Pancreas (tissue), 10 donors: ENCODE measurements at regions not wholly inside any gene's neighbourhood (a gene's known extent, or its start where the extent isn't known, plus 50 kb on each side); places are given as distances from the start of the nearest gene placed in this dataset.

ENCODE experiments used
- ATAC-seq, 4 donors: fragments of 200-7000 bp; cut with Tn5 transposase; one replicate each; pipeline versions ENCODE4 v1.8.0 to v1.9.1; 2020; ENCODE audit warnings: mild to moderate bottlenecking in 4 of 4, moderate library complexity in 4 of 4
- DNase-seq, 6 donors: peaks; one replicate each; pipeline ENCODE4 v3.0.0-alpha.2; 2020
- FAIRE-seq: peaks from 2 replicates; lab custom pipeline; 2012; peaks lifted over from hg19 to GRCh38; lab: Jason Lieb, UNC
- H3K27ac ChIP-seq, 4 donors: fragments of 200-600 bp; sonication (generic); 1 replicate in 3 of 4; 2 replicates in 1 of 4; pipeline versions ENCODE4 v1.5.0 to v1.8.0; 2020
- H3K27me3 ChIP-seq, 4 donors: fragments of 200-600 bp; one replicate each; pipeline ENCODE4 v1.8.0; 2021
- H3K36me3 ChIP-seq, 3 donors: fragments of 200-600 bp; sonication (generic) in 1 of 3; one replicate each; pipeline versions ENCODE4 v1.5.0 to v1.8.0; 2020 to 2021
- H3K4me1 ChIP-seq, 3 donors: fragments of 200-600 bp; one replicate each; pipeline ENCODE4 v1.8.0; 2021
- H3K4me3 ChIP-seq, 4 donors: fragments of 200-600 bp; sonication (generic) in 2 of 4; one replicate each; pipeline versions ENCODE4 v1.5.0 to v1.8.0; 2020 to 2021
- H3K9me3 ChIP-seq, 4 donors: fragments of 200-600 bp; one replicate each; pipeline ENCODE4 v1.8.0; 2021
- WGBS, 2 donors: extraction: QIAGEN DNeasy Blood & Tissue Kit; methylation state at CpG; one replicate each; pipeline ENCODE4 v1.1.7; 2013; 5-methylcytosine and 5-hydroxymethylcytosine counted together
- intact Hi-C, 3 donors: fragments of 100-400 bp; cut with DNase I; formaldehyde crosslinking; loops; one replicate each; pipeline versions ENCODE4 v1.11.1 to v1.14.2; 2022
- TF ChIP-seq, protein P1 (sequence below), 4 donors: fragments of 200-600 bp; sonication (generic) in 3 of 4; IDR thresholded peaks; one replicate each; pipeline versions ENCODE4 v1.5.0 to v1.8.0; 2021; ENCODE audit warnings: antibody characterized with exemption in 4 of 4
- donor health status: healthy with polysubstance abuse.
- donor health status: DM: no; HTN: no; CAD: no; lungs with moderate emphysema.
- donor health status: DM: no; HTN: no; CAD: no.
- donor health status: control.
- donor health status: control.
- donor health status: Bipolar disorder and iron deficiency.
- donor health status: DM: yes; HTN: yes; CAD: no.
- donor health status: DM: no; HTN: no; CAD: no.
- donor health status: DM: no; HTN: no; CAD: no.
- donor health status: DM: yes; HTN: yes; CAD: no.

DNA sequence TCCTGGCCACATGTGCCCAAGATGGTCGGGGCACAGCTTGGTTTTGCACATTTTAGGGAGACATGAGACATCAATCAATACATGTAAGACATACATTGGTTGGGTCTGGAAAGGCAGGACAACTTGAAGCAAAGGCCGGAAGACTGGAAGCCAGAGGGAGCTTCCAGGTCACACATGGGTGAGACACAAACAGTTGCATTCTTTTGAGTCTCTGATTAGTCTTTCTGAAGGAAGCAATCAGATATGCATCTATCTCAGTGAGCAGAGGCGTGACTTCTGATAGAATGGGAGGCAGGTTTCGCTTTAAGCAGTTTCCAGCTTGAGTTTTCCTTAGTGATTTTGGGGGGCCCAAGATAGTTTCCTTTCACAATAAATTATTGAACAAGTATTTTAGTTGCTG lies 172.5 kb downstream of the RASEF start:
- H3K4me1 ChIP-seq = no peaks in the 10 kb centered on the region
- TF ChIP-seq, protein P1, sequence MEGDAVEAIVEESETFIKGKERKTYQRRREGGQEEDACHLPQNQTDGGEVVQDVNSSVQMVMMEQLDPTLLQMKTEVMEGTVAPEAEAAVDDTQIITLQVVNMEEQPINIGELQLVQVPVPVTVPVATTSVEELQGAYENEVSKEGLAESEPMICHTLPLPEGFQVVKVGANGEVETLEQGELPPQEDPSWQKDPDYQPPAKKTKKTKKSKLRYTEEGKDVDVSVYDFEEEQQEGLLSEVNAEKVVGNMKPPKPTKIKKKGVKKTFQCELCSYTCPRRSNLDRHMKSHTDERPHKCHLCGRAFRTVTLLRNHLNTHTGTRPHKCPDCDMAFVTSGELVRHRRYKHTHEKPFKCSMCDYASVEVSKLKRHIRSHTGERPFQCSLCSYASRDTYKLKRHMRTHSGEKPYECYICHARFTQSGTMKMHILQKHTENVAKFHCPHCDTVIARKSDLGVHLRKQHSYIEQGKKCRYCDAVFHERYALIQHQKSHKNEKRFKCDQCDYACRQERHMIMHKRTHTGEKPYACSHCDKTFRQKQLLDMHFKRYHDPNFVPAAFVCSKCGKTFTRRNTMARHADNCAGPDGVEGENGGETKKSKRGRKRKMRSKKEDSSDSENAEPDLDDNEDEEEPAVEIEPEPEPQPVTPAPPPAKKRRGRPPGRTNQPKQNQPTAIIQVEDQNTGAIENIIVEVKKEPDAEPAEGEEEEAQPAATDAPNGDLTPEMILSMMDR (IDR thresholded peaks at IDR 0.05) = no peak
- FAIRE-seq (no peak), ATAC-seq (no peak), DNase-seq (no peak)
- no peaks in the 10 kb centered on the region for H3K36me3 ChIP-seq
- 70 to 74% methylated on average over 4 of the region's 4 CpGs for WGBS, 2 donors
- no peaks in the 10 kb centered on the region for H3K9me3 ChIP-seq
- no peaks in the 10 kb centered on the region for H3K27me3 ChIP-seq
- H3K4me3 ChIP-seq = no peak overlapping the region
- no peak overlapping the region for H3K27ac ChIP-seq
- intact Hi-C loops = no loop called here

DNA sequence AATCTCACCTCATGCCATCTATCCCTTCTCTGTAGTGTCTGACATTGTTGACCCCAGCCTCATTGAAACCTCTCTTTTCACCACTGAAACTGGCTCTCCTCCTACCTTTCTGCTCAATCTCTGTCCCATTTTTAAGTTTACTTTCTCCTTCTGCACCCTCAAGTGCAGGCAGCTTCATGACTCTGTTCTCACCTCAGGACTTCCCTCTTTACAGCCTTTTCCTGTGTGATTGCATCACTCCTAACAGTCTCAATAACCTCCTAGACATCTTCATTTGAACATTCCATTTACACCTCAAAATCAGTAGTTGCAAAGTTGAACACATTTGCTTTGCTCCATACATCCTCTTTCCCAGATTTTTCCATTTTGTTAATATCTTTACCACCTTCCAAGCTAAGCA lies 172.1 kb downstream of the RASEF start:
- H3K9me3 ChIP-seq = no peaks in the 10 kb centered on the region
- ATAC-seq (no peak), FAIRE-seq (no peak), DNase-seq (no peak)
- no peaks in the 10 kb centered on the region for H3K27me3 ChIP-seq
- no peaks in the 10 kb centered on the region for H3K36me3 ChIP-seq
- no peak overlapping the region for H3K27ac ChIP-seq
- H3K4me3 ChIP-seq = no peak overlapping the region
- H3K4me1 ChIP-seq = no peaks in the 10 kb centered on the region
- TF ChIP-seq, protein P1 (IDR thresholded peaks at IDR 0.05) = no peak
- intact Hi-C loops = no loop called here

DNA sequence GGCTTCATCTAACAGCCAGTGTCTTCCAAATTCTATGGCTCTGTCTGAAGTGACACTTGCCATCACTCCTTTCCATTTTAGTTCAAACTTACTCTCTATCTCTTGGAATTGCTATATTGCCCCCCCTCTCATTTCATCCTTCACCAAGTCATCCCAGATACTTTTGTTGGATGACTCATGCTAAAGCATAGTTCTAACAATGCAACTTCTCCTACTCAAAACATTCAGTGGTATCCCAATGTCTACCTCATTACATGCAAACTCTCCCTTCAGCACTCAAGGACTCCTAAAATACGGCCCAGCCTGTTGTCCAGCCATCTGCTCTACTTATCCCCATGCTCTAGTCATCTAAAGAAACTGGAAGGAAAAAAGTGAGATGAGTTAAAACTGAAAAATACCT lies 171.6 kb downstream of the RASEF start:
- Histone ChIP-seq H3K36me3 (no peaks in the 10 kb centered on the region), H3K9me3 (no peaks in the 10 kb centered on the region), H3K27me3 (no peaks in the 10 kb centered on the region), H3K4me1 (no peaks in the 10 kb centered on the region), H3K27ac (no peak overlapping the region), H3K4me3 (no peak overlapping the region)
- no peak for DNase-seq
- WGBS, 2 donors = 68 to 69% methylated on average over 1 of the region's 1 CpG
- no peak for ATAC-seq
- TF ChIP-seq, protein P1 (IDR thresholded peaks at IDR 0.05) = no peak
- no peak for FAIRE-seq
- intact Hi-C loops = no loop called here

DNA sequence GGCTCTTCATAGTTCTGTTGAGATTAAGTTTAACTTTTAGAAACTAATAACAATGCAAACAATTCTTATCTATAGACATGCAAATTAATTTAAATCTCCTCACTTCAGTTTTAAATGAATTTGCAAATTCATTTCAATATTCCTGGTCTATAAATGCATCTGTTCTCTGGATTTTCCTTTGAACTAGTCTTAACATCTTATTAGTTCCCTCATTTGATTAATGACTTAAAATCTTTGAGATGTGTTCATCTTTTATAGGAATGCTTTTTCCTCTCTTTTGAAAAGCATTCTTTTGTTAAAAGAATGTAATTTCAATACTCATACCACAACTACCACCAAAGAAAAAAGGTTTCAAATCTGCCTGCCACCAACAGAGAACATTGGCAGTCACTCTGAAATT lies 169.4 kb downstream of the RASEF start:
- ATAC-seq = no peak
- Histone ChIP-seq H3K4me3 (no peak overlapping the region), H3K4me1 (no peaks in the 10 kb centered on the region), H3K36me3 (no peaks in the 10 kb centered on the region), H3K27ac (no peak overlapping the region), H3K27me3 (no peaks in the 10 kb centered on the region), H3K9me3 (no peaks in the 10 kb centered on the region)
- FAIRE-seq = no peak
- TF ChIP-seq, protein P1 (IDR thresholded peaks at IDR 0.05) = no peak
- no peak for DNase-seq
- intact Hi-C loops = no loop called here

DNA sequence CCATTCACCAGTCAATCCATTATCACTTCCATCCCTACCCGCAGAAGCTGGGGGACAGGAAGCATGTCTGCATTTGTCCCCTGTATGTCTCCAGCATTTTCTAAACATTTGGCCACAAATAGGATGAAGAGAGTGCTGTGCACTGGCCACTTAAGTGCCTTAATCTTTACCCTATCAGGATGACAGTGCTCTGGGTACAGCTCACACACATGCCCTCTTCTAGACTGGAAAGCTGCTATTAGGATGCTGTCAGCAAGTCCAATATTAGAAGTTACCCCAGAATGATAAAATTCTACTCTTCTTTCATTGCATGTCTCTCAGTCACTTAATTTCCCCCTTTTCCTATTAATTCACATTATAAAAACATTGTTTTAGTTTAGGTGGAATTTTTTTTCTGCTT lies 168.4 kb downstream of the RASEF start:
- H3K27ac ChIP-seq = no peak overlapping the region
- ATAC-seq (no peak), DNase-seq (no peak), FAIRE-seq (no peak)
- H3K4me3 ChIP-seq = no peak overlapping the region
- no peaks in the 10 kb centered on the region for H3K9me3 ChIP-seq
- no peaks in the 10 kb centered on the region for H3K36me3 ChIP-seq
- no peaks in the 10 kb centered on the region for H3K4me1 ChIP-seq
- WGBS, 2 donors = 72 to 82% methylated on average over 1 of the region's 1 CpG
- intact Hi-C loops = no loop called here
- TF ChIP-seq, protein P1 (IDR thresholded peaks at IDR 0.05) = no peak
- no peaks in the 10 kb centered on the region for H3K27me3 ChIP-seq
